ENCODE measurements at regions not wholly inside any gene's neighbourhood (a gene's known extent, or its start where the extent isn't known, plus 50 kb on each side); places are given as distances from the start of the nearest gene placed in this dataset.
"Not testable (repeated sequence)": the region's sequence is repeated elsewhere in the genome, so short reads cannot be mapped to it uniquely, and the experiment has no call there.

GRCh38 chr14:85317491-85318021, 212.4 kb upstream of the FLRT2 start:
- no peak for DNase-seq

GRCh38 chr14:85319101-85319500, 210.8 kb upstream of the FLRT2 start:
- no peak for DNase-seq

GRCh38 chr14:85319998-85320630, 209.8 kb upstream of the FLRT2 start:
- no peak for DNase-seq

GRCh38 chr14:85325134-85326017, 204.6 kb upstream of the FLRT2 start:
- no peak for DNase-seq

- no peak for DNase-seq
Measured at GRCh38 chr14:85332401-85332800, 197.5 kb upstream of the FLRT2 start.

GRCh38 chr14:85333313-85333712, 196.6 kb upstream of the FLRT2 start:
- DNase-seq: no peak

GRCh38 chr14:85333841-85334240, 196.1 kb upstream of the FLRT2 start:
- DNase-seq: no peak

GRCh38 chr14:85334316-85334715, 195.6 kb upstream of the FLRT2 start:
- no peak for DNase-seq

- DNase-seq: no peak
Measured at GRCh38 chr14:85336257-85336656, 193.7 kb upstream of the FLRT2 start.

GRCh38 chr14:85336817-85337216, 193.1 kb upstream of the FLRT2 start:
- DNase-seq: no peak

GRCh38 chr14:85338895-85339294, 191.0 kb upstream of the FLRT2 start:
- no peak for DNase-seq

- no peak for DNase-seq
Measured at GRCh38 chr14:85342858-85343607, 186.9 kb upstream of the FLRT2 start.

- no peak for DNase-seq
Measured at GRCh38 chr14:85344171-85344570, 185.8 kb upstream of the FLRT2 start.

GRCh38 chr14:85344847-85345570, 184.9 kb upstream of the FLRT2 start:
- no peak for DNase-seq

GRCh38 chr14:85350667-85351066, 179.3 kb upstream of the FLRT2 start:
- DNase-seq: no peak

GRCh38 chr14:85352588-85352987, 177.4 kb upstream of the FLRT2 start:
- DNase-seq: not testable (repeated sequence)

GRCh38 chr14:85357120-85357519, 172.8 kb upstream of the FLRT2 start:
- DNase-seq: no peak

GRCh38 chr14:85358136-85358785, 171.7 kb upstream of the FLRT2 start:
- no peak for DNase-seq

- DNase-seq: no peak
Measured at GRCh38 chr14:85359505-85359904, 170.4 kb upstream of the FLRT2 start.

- no peak for DNase-seq
Measured at GRCh38 chr14:85363358-85363757, 166.6 kb upstream of the FLRT2 start.

GRCh38 chr14:85366226-85366625, 163.7 kb upstream of the FLRT2 start:
- no peak for DNase-seq
